ENCODE measurements at regions not wholly inside any gene's neighbourhood (a gene's known extent, or its start where the extent isn't known, plus 50 kb on each side); places are given as distances from the start of the nearest gene placed in this dataset.
"Not testable (repeated sequence)": the region's sequence is repeated elsewhere in the genome, so short reads cannot be mapped to it uniquely, and the experiment has no call there.

GRCh38 chr15:20239186-20239585 is 302.4 kb downstream of the GOLGA6L6 start:
- H3K9me3 ChIP-seq = peaks cover 0 to 44% of the 10 kb centered on the region in 2 donors
- ATAC-seq; H3K27ac ChIP-seq; H3K4me1 ChIP-seq; H3K27me3 ChIP-seq; DNase-seq; intact Hi-C loops (cut with DNase I); H3K36me3 ChIP-seq; H3K4me3 ChIP-seq: not testable (repeated sequence)

GRCh38 chr15:20237256-20238020 is 304.2 kb downstream of the GOLGA6L6 start:
- H3K27me3 ChIP-seq; ATAC-seq; H3K4me3 ChIP-seq; H3K4me1 ChIP-seq; H3K27ac ChIP-seq; intact Hi-C loops (cut with DNase I); H3K36me3 ChIP-seq; DNase-seq: not testable (repeated sequence)
- peaks cover 0 to 44% of the 10 kb centered on the region in 2 donors for H3K9me3 ChIP-seq

- H3K4me3 ChIP-seq; ATAC-seq; H3K4me1 ChIP-seq; H3K27ac ChIP-seq; H3K27me3 ChIP-seq; DNase-seq; intact Hi-C loops (cut with DNase I); H3K36me3 ChIP-seq: not testable (repeated sequence)
- H3K9me3 ChIP-seq = peaks cover 0 to 32% of the 10 kb centered on the region in 2 donors
Measured at GRCh38 chr15:20235728-20236127, 305.9 kb downstream of the GOLGA6L6 start.

- H3K36me3 ChIP-seq; intact Hi-C loops (cut with DNase I); H3K27me3 ChIP-seq; H3K4me1 ChIP-seq; DNase-seq; H3K4me3 ChIP-seq; ATAC-seq; H3K27ac ChIP-seq: not testable (repeated sequence)
- peaks cover 0 to 21% of the 10 kb centered on the region in 2 donors for H3K9me3 ChIP-seq
Measured at GRCh38 chr15:20234006-20234540, 307.5 kb downstream of the GOLGA6L6 start.

GRCh38 chr15:20232457-20232856 is 309.1 kb downstream of the GOLGA6L6 start:
- H3K27ac ChIP-seq; ATAC-seq; intact Hi-C loops (cut with DNase I); H3K4me3 ChIP-seq; H3K27me3 ChIP-seq; H3K36me3 ChIP-seq; H3K4me1 ChIP-seq; DNase-seq: not testable (repeated sequence)
- H3K9me3 ChIP-seq = peaks cover 0 to 15% of the 10 kb centered on the region in 2 donors

GRCh38 chr15:20230656-20231055 is 310.9 kb downstream of the GOLGA6L6 start:
- H3K27ac ChIP-seq; H3K4me3 ChIP-seq; H3K36me3 ChIP-seq; H3K4me1 ChIP-seq; H3K27me3 ChIP-seq; DNase-seq; intact Hi-C loops (cut with DNase I); ATAC-seq: not testable (repeated sequence)
- H3K9me3 ChIP-seq = peaks cover 0 to 13% of the 10 kb centered on the region in 2 donors

- not testable (repeated sequence) for H3K36me3 ChIP-seq
Measured at GRCh38 chr15:20228791-20229190, 312.8 kb downstream of the GOLGA6L6 start.

GRCh38 chr15:20227119-20227853 is 314.3 kb downstream of the GOLGA6L6 start:
- DNase-seq; H3K27me3 ChIP-seq; intact Hi-C loops (cut with DNase I); H3K4me1 ChIP-seq; H3K27ac ChIP-seq; ATAC-seq; H3K9me3 ChIP-seq; H3K4me3 ChIP-seq; H3K36me3 ChIP-seq: not testable (repeated sequence)

More at GRCh38 chr15:20228791-20229190, 312.8 kb downstream of the GOLGA6L6 start:
- H3K4me1 ChIP-seq; ATAC-seq; H3K9me3 ChIP-seq; H3K4me3 ChIP-seq; H3K27ac ChIP-seq; DNase-seq; intact Hi-C loops (cut with DNase I); H3K27me3 ChIP-seq: not testable (repeated sequence)

- intact Hi-C loops (cut with DNase I); DNase-seq; H3K4me3 ChIP-seq; H3K27ac ChIP-seq; H3K27me3 ChIP-seq; H3K36me3 ChIP-seq; H3K9me3 ChIP-seq; H3K4me1 ChIP-seq; ATAC-seq: not testable (repeated sequence)
Measured at GRCh38 chr15:20226531-20226930, 315.1 kb downstream of the GOLGA6L6 start.

- H3K4me1 ChIP-seq; intact Hi-C loops (cut with DNase I); H3K27me3 ChIP-seq; H3K4me3 ChIP-seq; ATAC-seq; H3K9me3 ChIP-seq; DNase-seq; H3K27ac ChIP-seq; H3K36me3 ChIP-seq: not testable (repeated sequence)
Measured at GRCh38 chr15:20221063-20221462, 320.5 kb downstream of the GOLGA6L6 start.

- H3K27ac ChIP-seq; H3K27me3 ChIP-seq; ATAC-seq; H3K4me1 ChIP-seq; H3K36me3 ChIP-seq; H3K4me3 ChIP-seq; H3K9me3 ChIP-seq; DNase-seq; intact Hi-C loops (cut with DNase I): not testable (repeated sequence)
Measured at GRCh38 chr15:20219171-20219570, 322.4 kb downstream of the GOLGA6L6 start.

GRCh38 chr15:20215700-20216099 is 325.9 kb downstream of the GOLGA6L6 start:
- intact Hi-C loops (cut with DNase I); H3K4me3 ChIP-seq: not testable (repeated sequence)

GRCh38 chr15:20214101-20214500 is 327.5 kb downstream of the GOLGA6L6 start:
- H3K4me1 ChIP-seq; ATAC-seq; H3K36me3 ChIP-seq; H3K4me3 ChIP-seq; intact Hi-C loops (cut with DNase I); H3K27me3 ChIP-seq; DNase-seq; H3K9me3 ChIP-seq; H3K27ac ChIP-seq: not testable (repeated sequence)

More at GRCh38 chr15:20215700-20216099, 325.9 kb downstream of the GOLGA6L6 start:
- DNase-seq, H3K36me3 ChIP-seq, H3K4me1 ChIP-seq, H3K27ac ChIP-seq, H3K9me3 ChIP-seq, H3K27me3 ChIP-seq, ATAC-seq: not testable (repeated sequence)
